ENCODE measurements at regions not wholly inside any gene's neighbourhood (a gene's known extent, or its start where the extent isn't known, plus 50 kb on each side); places are given as distances from the start of the nearest gene placed in this dataset.
A peak's percentile ranks its signal among the peaks of the same experiment; 100 is the strongest.

DNA sequence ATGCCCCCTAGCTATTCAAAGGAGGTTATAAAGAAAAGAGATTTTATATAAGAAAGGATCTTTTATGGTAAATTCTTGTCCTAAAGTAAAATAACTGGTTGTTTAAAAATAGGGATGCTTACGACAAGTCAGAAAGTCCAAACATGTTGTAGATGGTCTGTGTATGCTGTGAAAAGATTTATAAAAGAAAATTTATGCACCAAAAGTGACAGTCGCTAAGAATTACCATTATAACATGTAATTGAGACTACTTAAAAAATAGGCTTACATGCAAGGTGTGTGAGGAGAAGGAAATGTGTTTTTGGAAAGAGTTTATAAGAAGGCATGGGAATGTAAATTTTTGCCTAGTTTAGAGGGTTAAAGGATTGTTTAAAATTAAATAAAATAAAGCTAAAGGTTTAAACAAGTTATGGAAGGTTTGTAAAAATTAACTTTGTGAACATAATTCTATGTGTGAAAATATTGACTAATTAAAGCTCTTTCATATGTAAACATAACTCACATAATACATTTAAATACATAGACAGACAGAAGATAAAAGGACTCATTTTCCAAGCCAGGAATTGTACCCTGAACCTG lies 118.5 kb downstream of the LYZL1 start:
- TF ChIP-seq ZNF626 (tag by site-specific recombination; IDR thresholded peaks at IDR 0.05) (peak; percentile 94; the same call in 1 of the 2 replicates), ZNF529 (tag by site-specific recombination; IDR thresholded peaks at IDR 0.05; ENCODE audit: insufficient replicate concordance) (peak; percentile 14), ZNF184 (tag by site-specific recombination; IDR thresholded peaks at IDR 0.05) (peak; percentile 34; the same call in 1 of the 2 replicates), ZNF510 (tag by site-specific recombination; IDR thresholded peaks at IDR 0.05; ENCODE audit: insufficient replicate concordance) (peak; percentile 34), GFI1B (tag by site-specific recombination; IDR thresholded peaks at IDR 0.05) (peak; percentile 72), MYNN (tag by site-specific recombination; IDR thresholded peaks at IDR 0.05; ENCODE audit: borderline replicate concordance) (no peak), ZNF549 (tag by site-specific recombination; IDR thresholded peaks at IDR 0.05) (peak; percentile 66; the same call in 1 of the 2 replicates), ZNF558 (tag by site-specific recombination; IDR thresholded peaks at IDR 0.05) (peak; percentile 37; the same call in 1 of the 2 replicates), ZNF112 (tag by site-specific recombination; IDR thresholded peaks at IDR 0.05) (no peak), TRIM28 (IDR thresholded peaks at IDR 0.05; ENCODE audit: borderline replicate concordance, low read length) (peak; percentile 93), SETDB1 (IDR thresholded peaks at IDR 0.05; ENCODE audit: insufficient read length, low read length) (peak; percentile 99), ZNF37A (tag by site-specific recombination; IDR thresholded peaks at IDR 0.05) (no peak)
- TF ChIP-seq, protein P1, sequence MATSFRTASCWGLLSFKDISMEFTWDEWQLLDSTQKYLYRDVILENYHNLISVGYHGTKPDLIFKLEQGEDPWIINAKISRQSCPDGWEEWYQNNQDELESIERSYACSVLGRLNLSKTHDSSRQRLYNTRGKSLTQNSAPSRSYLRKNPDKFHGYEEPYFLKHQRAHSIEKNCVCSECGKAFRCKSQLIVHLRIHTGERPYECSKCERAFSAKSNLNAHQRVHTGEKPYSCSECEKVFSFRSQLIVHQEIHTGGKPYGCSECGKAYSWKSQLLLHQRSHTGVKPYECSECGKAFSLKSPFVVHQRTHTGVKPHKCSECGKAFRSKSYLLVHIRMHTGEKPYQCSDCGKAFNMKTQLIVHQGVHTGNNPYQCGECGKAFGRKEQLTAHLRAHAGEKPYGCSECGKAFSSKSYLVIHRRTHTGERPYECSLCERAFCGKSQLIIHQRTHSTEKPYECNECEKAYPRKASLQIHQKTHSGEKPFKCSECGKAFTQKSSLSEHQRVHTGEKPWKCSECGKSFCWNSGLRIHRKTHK (tag by site-specific recombination; IDR thresholded peaks at IDR 0.05): peak; percentile 37; the same call in 1 of the 2 replicates
- TF ChIP-seq, protein P2, sequence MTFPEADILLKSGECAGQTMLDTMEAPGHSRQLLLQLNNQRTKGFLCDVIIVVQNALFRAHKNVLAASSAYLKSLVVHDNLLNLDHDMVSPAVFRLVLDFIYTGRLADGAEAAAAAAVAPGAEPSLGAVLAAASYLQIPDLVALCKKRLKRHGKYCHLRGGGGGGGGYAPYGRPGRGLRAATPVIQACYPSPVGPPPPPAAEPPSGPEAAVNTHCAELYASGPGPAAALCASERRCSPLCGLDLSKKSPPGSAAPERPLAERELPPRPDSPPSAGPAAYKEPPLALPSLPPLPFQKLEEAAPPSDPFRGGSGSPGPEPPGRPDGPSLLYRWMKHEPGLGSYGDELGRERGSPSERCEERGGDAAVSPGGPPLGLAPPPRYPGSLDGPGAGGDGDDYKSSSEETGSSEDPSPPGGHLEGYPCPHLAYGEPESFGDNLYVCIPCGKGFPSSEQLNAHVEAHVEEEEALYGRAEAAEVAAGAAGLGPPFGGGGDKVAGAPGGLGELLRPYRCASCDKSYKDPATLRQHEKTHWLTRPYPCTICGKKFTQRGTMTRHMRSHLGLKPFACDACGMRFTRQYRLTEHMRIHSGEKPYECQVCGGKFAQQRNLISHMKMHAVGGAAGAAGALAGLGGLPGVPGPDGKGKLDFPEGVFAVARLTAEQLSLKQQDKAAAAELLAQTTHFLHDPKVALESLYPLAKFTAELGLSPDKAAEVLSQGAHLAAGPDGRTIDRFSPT (tag by site-specific recombination; IDR thresholded peaks at IDR 0.05): no peak
- TF ChIP-seq, protein P3, sequence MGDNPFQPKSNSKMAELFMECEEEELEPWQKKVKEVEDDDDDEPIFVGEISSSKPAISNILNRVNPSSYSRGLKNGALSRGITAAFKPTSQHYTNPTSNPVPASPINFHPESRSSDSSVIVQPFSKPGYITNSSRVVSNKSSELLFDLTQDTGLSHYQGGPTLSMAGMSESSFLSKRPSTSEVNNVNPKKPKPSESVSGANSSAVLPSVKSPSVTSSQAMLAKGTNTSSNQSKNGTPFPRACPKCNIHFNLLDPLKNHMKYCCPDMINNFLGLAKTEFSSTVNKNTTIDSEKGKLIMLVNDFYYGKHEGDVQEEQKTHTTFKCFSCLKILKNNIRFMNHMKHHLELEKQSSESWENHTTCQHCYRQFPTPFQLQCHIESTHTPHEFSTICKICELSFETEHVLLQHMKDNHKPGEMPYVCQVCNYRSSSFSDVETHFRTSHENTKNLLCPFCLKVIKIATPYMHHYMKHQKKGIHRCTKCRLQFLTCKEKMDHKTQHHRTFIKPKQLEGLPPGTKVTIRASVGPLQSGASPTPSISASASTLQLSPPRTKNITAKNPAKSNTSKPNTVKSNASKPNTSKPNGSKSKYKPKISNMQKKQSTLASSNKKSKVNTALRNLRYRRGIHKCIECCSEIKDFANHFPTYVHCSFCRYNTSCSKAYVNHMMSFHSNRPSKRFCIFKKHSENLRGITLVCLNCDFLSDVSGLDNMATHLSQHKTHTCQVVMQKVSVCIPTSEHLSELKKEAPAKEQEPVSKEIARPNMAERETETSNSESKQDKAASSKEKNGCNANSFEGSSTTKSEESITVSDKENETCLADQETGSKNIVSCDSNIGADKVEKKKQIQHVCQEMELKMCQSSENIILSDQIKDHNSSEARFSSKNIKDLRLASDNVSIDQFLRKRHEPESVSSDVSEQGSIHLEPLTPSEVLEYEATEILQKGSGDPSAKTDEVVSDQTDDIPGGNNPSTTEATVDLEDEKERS (tag by site-specific recombination; IDR thresholded peaks at IDR 0.05): peak; percentile 59; the same call in 1 of the 2 replicates
- TF ChIP-seq, protein P4, sequence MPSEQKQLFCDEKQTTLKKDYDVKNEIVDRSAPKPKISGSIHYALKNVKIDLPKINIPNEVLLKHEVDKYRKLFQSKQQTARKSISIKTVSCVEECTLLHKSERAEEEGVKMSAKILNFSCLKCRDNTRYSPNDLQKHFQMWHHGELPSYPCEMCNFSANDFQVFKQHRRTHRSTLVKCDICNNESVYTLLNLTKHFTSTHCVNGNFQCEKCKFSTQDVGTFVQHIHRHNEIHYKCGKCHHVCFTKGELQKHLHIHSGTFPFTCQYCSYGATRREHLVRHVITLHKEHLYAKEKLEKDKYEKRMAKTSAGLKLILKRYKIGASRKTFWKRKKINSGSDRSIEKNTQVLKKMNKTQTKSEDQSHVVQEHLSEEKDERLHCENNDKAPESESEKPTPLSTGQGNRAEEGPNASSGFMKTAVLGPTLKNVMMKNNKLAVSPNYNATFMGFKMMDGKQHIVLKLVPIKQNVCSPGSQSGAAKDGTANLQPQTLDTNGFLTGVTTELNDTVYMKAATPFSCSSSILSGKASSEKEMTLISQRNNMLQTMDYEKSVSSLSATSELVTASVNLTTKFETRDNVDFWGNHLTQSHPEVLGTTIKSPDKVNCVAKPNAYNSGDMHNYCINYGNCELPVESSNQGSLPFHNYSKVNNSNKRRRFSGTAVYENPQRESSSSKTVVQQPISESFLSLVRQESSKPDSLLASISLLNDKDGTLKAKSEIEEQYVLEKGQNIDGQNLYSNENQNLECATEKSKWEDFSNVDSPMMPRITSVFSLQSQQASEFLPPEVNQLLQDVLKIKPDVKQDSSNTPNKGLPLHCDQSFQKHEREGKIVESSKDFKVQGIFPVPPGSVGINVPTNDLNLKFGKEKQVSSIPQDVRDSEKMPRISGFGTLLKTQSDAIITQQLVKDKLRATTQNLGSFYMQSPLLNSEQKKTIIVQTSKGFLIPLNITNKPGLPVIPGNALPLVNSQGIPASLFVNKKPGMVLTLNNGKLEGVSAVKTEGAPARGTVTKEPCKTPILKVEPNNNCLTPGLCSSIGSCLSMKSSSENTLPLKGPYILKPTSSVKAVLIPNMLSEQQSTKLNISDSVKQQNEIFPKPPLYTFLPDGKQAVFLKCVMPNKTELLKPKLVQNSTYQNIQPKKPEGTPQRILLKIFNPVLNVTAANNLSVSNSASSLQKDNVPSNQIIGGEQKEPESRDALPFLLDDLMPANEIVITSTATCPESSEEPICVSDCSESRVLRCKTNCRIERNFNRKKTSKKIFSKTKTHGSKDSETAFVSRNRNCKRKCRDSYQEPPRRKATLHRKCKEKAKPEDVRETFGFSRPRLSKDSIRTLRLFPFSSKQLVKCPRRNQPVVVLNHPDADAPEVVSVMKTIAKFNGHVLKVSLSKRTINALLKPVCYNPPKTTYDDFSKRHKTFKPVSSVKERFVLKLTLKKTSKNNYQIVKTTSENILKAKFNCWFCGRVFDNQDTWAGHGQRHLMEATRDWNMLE (tag by site-specific recombination; conservative IDR thresholded peaks at IDR 0.05; ENCODE audit: low read depth): peak; percentile 69
- no peak overlapping the region for H3K27ac ChIP-seq (ENCODE audit: extremely low read depth, low read depth, low read length)
- H3K9me3 ChIP-seq (ENCODE audit: control insufficient read depth, insufficient read depth, low read depth, low read length): no peaks in the 10 kb centered on the region
- no peak overlapping the region for H3K4me3 ChIP-seq (ENCODE audit: low read depth, low read length)
- 0 out of 2 replicates have a peak, but pooled peaks cover 3% of the 10 kb centered on the region for H3K4me1 ChIP-seq (ENCODE audit: control insufficient read depth, insufficient read depth, low read length)
- ChIA-PET POLR2A (interaction anchor here (0.6 kb wide), 1 partner anchor 51 kb away, joined by 3 read pairs; no protein-coding TSS in a partner anchor), CTCF (interaction anchor here (0.9 to 1.0 kb wide), 3 partner anchors 14 to 41 kb away, joined by 3 to 4 read pairs (median 3); no protein-coding TSS in a partner anchor)
- no peaks in the 10 kb centered on the region; a peak in 1 of 3 replicates for H3K36me3 ChIP-seq (ENCODE audit: control insufficient read depth in 2 of 2, insufficient read depth in 1 of 2, low read length in 2 of 2)
